Hepatocyte (in vitro differentiated cells): ENCODE measurements at regions not wholly inside any gene's neighbourhood (a gene's known extent, or its start where the extent isn't known, plus 50 kb on each side); places are given as distances from the start of the nearest gene placed in this dataset.

ENCODE experiments used
- DNase-seq: peaks from one replicate; pipeline ENCODE4 v3.0.0-alpha.2; 2016; ENCODE audit warnings: low spot score
- H2AFZ ChIP-seq: fragments of 200-600 bp; sonication (generic); 2 replicates; pipeline ENCODE4 v1.6.0; 2016; ENCODE audit warnings: antibody characterized with exemption, mild to moderate bottlenecking
- H3K27ac ChIP-seq: fragments of 200-600 bp; sonication (generic); 2 replicates; pipeline ENCODE4 v1.5.1; 2016; ENCODE audit warnings: mild to moderate bottlenecking
- H3K27me3 ChIP-seq: fragments of 200-600 bp; sonication (generic); 2 replicates; pipeline ENCODE4 v1.6.1; 2016
- H3K36me3 ChIP-seq: fragments of 200-600 bp; sonication (generic); replicated peaks from 2 replicates; pipeline ENCODE4 v1.5.1; 2016; ENCODE audit warnings: low read depth; ENCODE audit not compliant: insufficient read depth
- H3K4me1 ChIP-seq: fragments of 200-600 bp; sonication (generic); 2 replicates; pipeline ENCODE4 v1.5.1; 2016; ENCODE audit warnings: mild to moderate bottlenecking, moderate library complexity; ENCODE audit not compliant: insufficient read depth
- H3K4me2 ChIP-seq: fragments of 200-600 bp; sonication (generic); 2 replicates; pipeline ENCODE4 v1.6.0; 2016
- H3K4me3 ChIP-seq: fragments of 200-600 bp; sonication (generic); 2 replicates; pipeline ENCODE4 v1.5.1; 2016; ENCODE audit warnings: mild to moderate bottlenecking
- H3K79me2 ChIP-seq: fragments of 200-600 bp; sonication (generic); 2 replicates; pipeline ENCODE4 v1.6.0; 2017; ENCODE audit warnings: mild to moderate bottlenecking
- H3K9me2 ChIP-seq: fragments of 200-600 bp; sonication (generic); replicated peaks from 2 replicates; pipeline ENCODE4 v1.6.0; 2017; ENCODE audit warnings: mild to moderate bottlenecking; ENCODE audit not compliant: insufficient read depth
- H3K9me3 ChIP-seq: fragments of 200-600 bp; sonication (generic); 2 replicates; pipeline ENCODE4 v1.5.1; 2016; ENCODE audit warnings: low read depth, mild to moderate bottlenecking
- H4K20me1 ChIP-seq: fragments of 200-600 bp; sonication (generic); 2 replicates; pipeline ENCODE4 v1.6.0; 2016; ENCODE audit warnings: mild to moderate bottlenecking; ENCODE audit not compliant: insufficient read depth, poor library complexity, severe bottlenecking
- CTCF ChIP-seq: fragments of 200-600 bp; sonication (generic); IDR thresholded peaks from 2 replicates; pipeline ENCODE4 v1.5.1; 2016; ENCODE audit warnings: antibody characterized with exemption, mild to moderate bottlenecking; ENCODE audit not compliant: poor library complexity
- EZH2 ChIP-seq: fragments of 200-600 bp; sonication (generic); IDR thresholded peaks from 2 replicates; pipeline ENCODE4 v1.6.1; 2016; ENCODE audit warnings: antibody characterized with exemption, mild to moderate bottlenecking, borderline replicate concordance
- EZH2phosphoT487 ChIP-seq: fragments of 200-600 bp; sonication (generic); IDR thresholded peaks from one replicate; pipeline ENCODE4 v1.6.1; 2018; ENCODE audit warnings: antibody characterized with exemption, mild to moderate bottlenecking, low read depth, moderate library complexity; ENCODE audit not compliant: unreplicated experiment, severe bottlenecking
- WGBS: methylation state at CpG from one replicate; pipeline ENCODE4 v1.1.6; 2016; ENCODE audit warnings: low lambda C conversion rate; ENCODE audit errors: missing lambda C conversion rate; 5-methylcytosine and 5-hydroxymethylcytosine counted together

GRCh38 chr1:98107256-98107655 lies 186.4 kb upstream of the DPYD start:
- 85% methylated on average over 1 of the region's 1 CpG for WGBS
- Histone ChIP-seq H3K4me1 (no peaks in the 10 kb centered on the region), H3K79me2 (no peaks in the 10 kb centered on the region), H3K27ac (no peak overlapping the region), H3K4me2 (no peak overlapping the region), H3K4me3 (no peak overlapping the region), H3K9me2 (no peaks in the 10 kb centered on the region), H4K20me1 (no peaks in the 10 kb centered on the region), H2AFZ (no peak overlapping the region), H3K27me3 (no peaks in the 10 kb centered on the region), H3K9me3 (peaks cover 6% of the 10 kb centered on the region), H3K36me3 (no peaks in the 10 kb centered on the region)
- TF ChIP-seq CTCF (no peak), EZH2phosphoT487 (no peak), EZH2 (no peak)
- no peak for DNase-seq

GRCh38 chr1:98104289-98104688 lies 183.5 kb upstream of the DPYD start:
- no peak overlapping the region for H3K4me2 ChIP-seq
- no peaks in the 10 kb centered on the region for H3K27me3 ChIP-seq
- no peak for DNase-seq
- no peaks in the 10 kb centered on the region for H4K20me1 ChIP-seq
- no peaks in the 10 kb centered on the region for H3K79me2 ChIP-seq
- no peaks in the 10 kb centered on the region for H3K4me1 ChIP-seq
- peaks cover 6% of the 10 kb centered on the region for H3K9me3 ChIP-seq
- TF ChIP-seq EZH2phosphoT487 = no peak
- no peak for TF ChIP-seq CTCF
- TF ChIP-seq EZH2 = no peak
- WGBS = 85% methylated on average over 3 of the region's 3 CpGs
- no peaks in the 10 kb centered on the region for H3K9me2 ChIP-seq
- H3K27ac ChIP-seq = no peak overlapping the region
- H3K4me3 ChIP-seq = no peak overlapping the region
- H2AFZ ChIP-seq = no peak overlapping the region
- no peaks in the 10 kb centered on the region for H3K36me3 ChIP-seq

GRCh38 chr1:98103617-98104285 lies 182.9 kb upstream of the DPYD start:
- Histone ChIP-seq H4K20me1 (no peaks in the 10 kb centered on the region), H3K27me3 (no peaks in the 10 kb centered on the region), H3K9me3 (peaks cover 6% of the 10 kb centered on the region), H3K4me2 (no peak overlapping the region), H3K4me1 (no peaks in the 10 kb centered on the region), H3K4me3 (no peak overlapping the region), H3K79me2 (no peaks in the 10 kb centered on the region), H3K9me2 (no peaks in the 10 kb centered on the region), H3K27ac (no peak overlapping the region), H3K36me3 (no peaks in the 10 kb centered on the region), H2AFZ (no peak overlapping the region)
- TF ChIP-seq EZH2phosphoT487 (no peak), EZH2 (no peak), CTCF (no peak)
- no peak for DNase-seq
- 54% methylated on average over 5 of the region's 5 CpGs for WGBS
